DOHH2 (cell line): ENCODE measurements at regions not wholly inside any gene's neighbourhood (a gene's known extent, or its start where the extent isn't known, plus 50 kb on each side); places are given as distances from the start of the nearest gene placed in this dataset.

Experiments
- H3F3A ChIP-seq: fragments of 200-600 bp; sonication (generic), shearing (Covaris generic); 2 replicates; pipeline ENCODE4 v1.6.0; 2016; ENCODE audit warnings: antibody characterized with exemption, mild to moderate bottlenecking; ENCODE audit not compliant: control insufficient read depth, insufficient read depth
- H3K27ac ChIP-seq: fragments of 200-600 bp; sonication (generic); 2 replicates; pipeline ENCODE4 v1.5.1; 2014; ENCODE audit warnings: low read depth, mild to moderate bottlenecking, low read length, moderate library complexity
- H3K27me3 ChIP-seq: fragments of 200-600 bp; sonication (generic); 2 replicates; pipeline ENCODE4 v1.6.1; 2014; ENCODE audit warnings: mild to moderate bottlenecking, low read length, mixed read lengths; ENCODE audit not compliant: control insufficient read depth
- H3K36me3 ChIP-seq: fragments of 200-600 bp; sonication (generic); 2 replicates; pipeline ENCODE4 v1.6.1; 2014; ENCODE audit warnings: mild to moderate bottlenecking, low read length, moderate library complexity, mixed read lengths; ENCODE audit not compliant: control insufficient read depth
- H3K4me1 ChIP-seq: fragments of 200-600 bp; sonication (generic); 2 replicates; pipeline ENCODE4 v1.6.1; 2014; ENCODE audit warnings: mild to moderate bottlenecking, low read length, mixed read lengths; ENCODE audit not compliant: control insufficient read depth
- H3K4me2 ChIP-seq: fragments of 200-600 bp; sonication (generic); 2 replicates; pipeline ENCODE4 v1.6.0; 2014; ENCODE audit warnings: mild to moderate bottlenecking, low read length, moderate library complexity
- H3K4me3 ChIP-seq: fragments of 200-600 bp; sonication (generic); 2 replicates; pipeline ENCODE4 v1.5.1; 2014; ENCODE audit warnings: mild to moderate bottlenecking, low read length, mixed read lengths
- H3K79me2 ChIP-seq: fragments of 200-600 bp; sonication (generic); 2 replicates; pipeline ENCODE4 v1.6.1; 2014; ENCODE audit warnings: mild to moderate bottlenecking, low read length, mixed read lengths; ENCODE audit not compliant: control insufficient read depth
- H3K9me2 ChIP-seq: fragments of 200-600 bp; sonication (generic); replicated peaks from 2 replicates; pipeline ENCODE4 v1.6.1; 2014; ENCODE audit warnings: mild to moderate bottlenecking, low read length, mixed read lengths; ENCODE audit not compliant: control insufficient read depth
- H3K9me3 ChIP-seq: fragments of 200-600 bp; sonication (generic); 2 replicates; pipeline ENCODE4 v1.6.1; 2014; ENCODE audit warnings: antibody characterized with exemption, low read length, mixed read lengths; ENCODE audit not compliant: control insufficient read depth, insufficient read depth
- H4K20me1 ChIP-seq: fragments of 200-600 bp; sonication (generic); 2 replicates; pipeline ENCODE4 v1.6.0; 2014; ENCODE audit warnings: low read depth, mild to moderate bottlenecking, antibody characterized with exemption, low read length, moderate library complexity; ENCODE audit not compliant: control insufficient read depth, insufficient read depth
- EZH2phosphoT487 ChIP-seq: fragments of 200-600 bp; sonication (generic); IDR thresholded peaks from 2 replicates; pipeline ENCODE4 v1.6.1; 2017; ENCODE audit warnings: borderline replicate concordance, mild to moderate bottlenecking, antibody characterized with exemption, low read length, moderate library complexity, mixed read lengths
- TF ChIP-seq, protein P1 (sequence below): fragments of 200-600 bp; sonication (generic); IDR thresholded peaks from one replicate; pipeline ENCODE4 v1.5.1; 2014; ENCODE audit warnings: antibody characterized with exemption, mild to moderate bottlenecking, low read depth, low read length; ENCODE audit not compliant: poor library complexity, severe bottlenecking

DNA sequence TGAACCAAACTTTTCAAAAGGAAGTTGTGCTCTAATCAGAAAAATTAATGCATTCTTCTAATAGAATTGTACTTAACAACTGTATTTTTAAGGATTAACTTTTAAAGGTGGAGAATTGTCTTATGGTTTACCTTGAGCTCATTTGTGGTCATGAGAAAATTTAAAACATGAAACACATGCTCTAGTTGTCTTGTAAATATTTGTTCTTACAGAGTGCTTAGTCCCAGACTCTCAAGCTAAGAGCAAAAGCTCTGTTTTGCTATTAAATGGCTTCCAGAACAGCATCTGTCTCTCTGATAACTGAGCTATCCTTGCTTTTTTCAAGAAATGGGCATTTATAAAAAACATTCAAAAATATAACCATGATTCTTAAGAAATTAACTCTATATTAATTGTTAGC lies 512.2 kb upstream of the SYNCRIP start:
- no peaks in the 10 kb centered on the region for H3K4me1 ChIP-seq
- H3K27me3 ChIP-seq = no peaks in the 10 kb centered on the region
- H3K27ac ChIP-seq = no peak overlapping the region
- no peak for TF ChIP-seq EZH2phosphoT487
- TF ChIP-seq, protein P1, sequence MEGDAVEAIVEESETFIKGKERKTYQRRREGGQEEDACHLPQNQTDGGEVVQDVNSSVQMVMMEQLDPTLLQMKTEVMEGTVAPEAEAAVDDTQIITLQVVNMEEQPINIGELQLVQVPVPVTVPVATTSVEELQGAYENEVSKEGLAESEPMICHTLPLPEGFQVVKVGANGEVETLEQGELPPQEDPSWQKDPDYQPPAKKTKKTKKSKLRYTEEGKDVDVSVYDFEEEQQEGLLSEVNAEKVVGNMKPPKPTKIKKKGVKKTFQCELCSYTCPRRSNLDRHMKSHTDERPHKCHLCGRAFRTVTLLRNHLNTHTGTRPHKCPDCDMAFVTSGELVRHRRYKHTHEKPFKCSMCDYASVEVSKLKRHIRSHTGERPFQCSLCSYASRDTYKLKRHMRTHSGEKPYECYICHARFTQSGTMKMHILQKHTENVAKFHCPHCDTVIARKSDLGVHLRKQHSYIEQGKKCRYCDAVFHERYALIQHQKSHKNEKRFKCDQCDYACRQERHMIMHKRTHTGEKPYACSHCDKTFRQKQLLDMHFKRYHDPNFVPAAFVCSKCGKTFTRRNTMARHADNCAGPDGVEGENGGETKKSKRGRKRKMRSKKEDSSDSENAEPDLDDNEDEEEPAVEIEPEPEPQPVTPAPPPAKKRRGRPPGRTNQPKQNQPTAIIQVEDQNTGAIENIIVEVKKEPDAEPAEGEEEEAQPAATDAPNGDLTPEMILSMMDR = no peak
- H3K4me3 ChIP-seq = no peak overlapping the region
- no peaks in the 10 kb centered on the region for H3K36me3 ChIP-seq
- no peak overlapping the region for H3K4me2 ChIP-seq
- no peaks in the 10 kb centered on the region for H3F3A ChIP-seq
- H4K20me1 ChIP-seq = no peaks in the 10 kb centered on the region
- H3K79me2 ChIP-seq = no peaks in the 10 kb centered on the region
- no peaks in the 10 kb centered on the region for H3K9me3 ChIP-seq
- H3K9me2 ChIP-seq = no peaks in the 10 kb centered on the region

DNA sequence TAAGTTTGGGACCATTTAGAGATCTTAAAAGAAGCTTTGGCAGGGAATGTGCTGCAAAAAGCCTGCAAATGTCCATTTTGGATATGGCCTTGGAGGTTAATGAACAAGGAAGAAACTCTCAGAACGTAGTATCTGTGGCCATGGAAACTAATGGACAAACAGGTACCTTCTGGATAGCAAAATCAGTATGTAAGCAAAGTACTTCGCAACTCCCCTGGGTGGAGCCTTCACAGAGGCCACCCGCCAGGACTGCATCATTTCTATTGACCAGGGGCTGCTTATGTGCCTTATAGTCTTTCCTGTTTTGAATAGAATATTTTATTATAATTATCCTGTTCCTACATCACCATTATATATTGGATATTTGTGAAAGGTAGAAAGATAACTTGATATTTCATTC lies 510.8 kb upstream of the SYNCRIP start:
- Histone ChIP-seq H3K27me3 (no peaks in the 10 kb centered on the region), H3K4me3 (no peak overlapping the region), H4K20me1 (no peaks in the 10 kb centered on the region), H3K36me3 (no peaks in the 10 kb centered on the region), H3K79me2 (no peaks in the 10 kb centered on the region), H3K4me1 (no peaks in the 10 kb centered on the region), H3K27ac (no peak overlapping the region), H3K9me3 (no peaks in the 10 kb centered on the region), H3K9me2 (no peaks in the 10 kb centered on the region), H3F3A (no peaks in the 10 kb centered on the region), H3K4me2 (no peak overlapping the region)
- TF ChIP-seq, protein P1 = no peak
- TF ChIP-seq EZH2phosphoT487 = no peak

DNA sequence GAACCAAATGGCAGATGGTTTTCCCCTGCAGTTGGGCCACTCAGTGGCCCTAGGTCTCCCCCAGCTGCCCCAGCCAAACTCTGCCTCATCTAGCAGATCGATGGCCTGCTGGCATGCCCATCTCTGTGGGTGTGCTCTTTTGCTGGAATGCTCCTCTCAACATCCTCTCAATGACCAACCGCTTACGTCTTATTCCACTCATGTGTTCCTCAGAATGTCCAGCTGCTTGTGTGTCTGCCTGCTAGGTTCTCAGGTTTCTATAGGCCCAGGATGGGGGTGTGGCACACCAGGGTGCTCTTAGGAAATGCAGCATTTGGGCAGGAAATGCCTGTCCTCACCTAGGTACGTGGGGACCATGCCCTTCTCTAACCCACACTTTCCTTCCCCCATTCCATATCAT lies 509.9 kb upstream of the SYNCRIP start:
- TF ChIP-seq, protein P1 = no peak
- H3K4me1 ChIP-seq = no peaks in the 10 kb centered on the region
- H4K20me1 ChIP-seq = no peaks in the 10 kb centered on the region
- no peaks in the 10 kb centered on the region for H3K9me2 ChIP-seq
- H3K4me3 ChIP-seq = no peak overlapping the region
- no peaks in the 10 kb centered on the region for H3K36me3 ChIP-seq
- H3K27ac ChIP-seq = no peak overlapping the region
- no peaks in the 10 kb centered on the region for H3F3A ChIP-seq
- H3K79me2 ChIP-seq = no peaks in the 10 kb centered on the region
- H3K27me3 ChIP-seq = no peaks in the 10 kb centered on the region
- no peak overlapping the region for H3K4me2 ChIP-seq
- no peaks in the 10 kb centered on the region for H3K9me3 ChIP-seq

DNA sequence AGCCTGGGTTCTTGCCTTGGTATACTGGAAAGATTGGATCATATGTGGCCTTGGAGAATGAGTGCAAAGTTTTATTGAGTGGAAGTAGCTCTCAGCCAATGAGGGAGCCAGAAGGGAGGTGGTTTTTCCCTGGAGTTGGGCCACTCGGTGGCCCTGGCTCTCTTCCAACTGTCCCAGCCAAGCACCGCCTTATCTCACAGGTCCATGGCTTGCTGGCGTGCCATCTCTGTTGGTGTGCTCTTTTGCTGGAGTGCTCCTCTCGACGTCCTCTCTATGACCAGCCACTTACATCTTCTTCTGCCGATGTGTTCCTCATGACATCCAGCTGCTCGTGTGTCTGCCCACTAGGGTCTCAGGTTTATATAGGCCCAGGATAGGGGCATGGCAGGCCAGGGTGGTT lies 505.9 kb upstream of the SYNCRIP start:
- TF ChIP-seq, protein P1 = no peak
- no peak for TF ChIP-seq EZH2phosphoT487
- Histone ChIP-seq H3K9me2 (no peaks in the 10 kb centered on the region), H4K20me1 (no peaks in the 10 kb centered on the region)

More for the DNA sequence above, 505.9 kb upstream of the SYNCRIP start:
- Histone ChIP-seq H3K4me2 (no peak overlapping the region), H3K36me3 (no peaks in the 10 kb centered on the region), H3K4me3 (no peak overlapping the region), H3F3A (no peaks in the 10 kb centered on the region), H3K27me3 (no peaks in the 10 kb centered on the region), H3K9me3 (no peaks in the 10 kb centered on the region), H3K4me1 (no peaks in the 10 kb centered on the region), H3K27ac (no peak overlapping the region), H3K79me2 (no peaks in the 10 kb centered on the region)
